ENCODE measurements at regions not wholly inside any gene's neighbourhood (a gene's known extent, or its start where the extent isn't known, plus 50 kb on each side); places are given as distances from the start of the nearest gene placed in this dataset.

DNA sequence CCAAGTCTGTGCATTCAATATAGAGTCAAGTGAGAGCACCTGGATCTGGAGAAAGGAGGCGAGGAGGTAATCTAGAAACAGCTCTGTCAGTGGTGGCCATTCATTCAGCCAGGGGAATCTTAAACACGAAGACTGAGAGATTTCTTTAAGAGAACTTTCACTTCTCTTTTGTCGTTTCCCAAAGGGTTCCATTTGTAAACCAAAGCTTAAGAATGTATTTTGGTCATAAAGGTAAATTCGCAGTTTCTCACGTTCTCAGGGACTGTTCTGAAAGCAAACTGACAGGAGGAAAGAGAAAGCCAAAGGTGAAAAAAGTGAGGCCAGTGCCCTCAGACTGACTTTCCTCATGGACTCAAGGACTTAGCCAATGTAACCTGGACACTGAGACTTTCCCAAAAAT lies 513.5 kb downstream of the CMPK2 start:
- DNase-seq (ENCODE audit: low read depth in 2 of 2): no peak

DNA sequence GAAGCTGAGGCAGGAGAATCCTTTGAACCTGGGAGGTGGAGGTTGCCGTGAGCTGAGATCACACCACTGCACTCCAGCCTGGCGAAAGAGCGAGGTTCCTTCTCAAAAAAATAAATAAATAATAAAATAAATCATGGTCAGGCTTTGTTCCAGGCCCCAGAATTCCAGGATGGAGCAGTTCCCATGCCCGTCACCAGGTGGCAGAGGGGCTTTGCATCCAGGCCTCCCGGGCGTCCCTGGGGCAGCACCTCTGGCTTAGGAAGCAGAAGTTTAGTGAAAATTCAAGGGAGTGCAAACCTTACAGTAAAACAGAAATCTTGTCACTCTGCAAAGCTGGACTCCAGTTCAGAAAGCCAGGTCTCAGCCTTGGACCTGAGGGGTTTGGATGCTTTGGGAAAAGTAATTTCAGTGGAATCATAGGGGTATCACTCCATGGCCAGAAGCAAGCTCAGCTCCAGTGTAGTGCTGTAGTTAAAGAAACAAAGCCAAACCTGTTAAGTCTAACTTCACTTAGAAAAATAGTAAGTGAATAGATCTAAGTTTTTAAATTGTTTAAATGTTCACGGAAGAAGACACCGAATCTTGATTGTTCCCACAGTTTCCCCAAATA lies 512.7 kb downstream of the CMPK2 start:
- no peak for DNase-seq (ENCODE audit: low read depth in 2 of 2)

DNA sequence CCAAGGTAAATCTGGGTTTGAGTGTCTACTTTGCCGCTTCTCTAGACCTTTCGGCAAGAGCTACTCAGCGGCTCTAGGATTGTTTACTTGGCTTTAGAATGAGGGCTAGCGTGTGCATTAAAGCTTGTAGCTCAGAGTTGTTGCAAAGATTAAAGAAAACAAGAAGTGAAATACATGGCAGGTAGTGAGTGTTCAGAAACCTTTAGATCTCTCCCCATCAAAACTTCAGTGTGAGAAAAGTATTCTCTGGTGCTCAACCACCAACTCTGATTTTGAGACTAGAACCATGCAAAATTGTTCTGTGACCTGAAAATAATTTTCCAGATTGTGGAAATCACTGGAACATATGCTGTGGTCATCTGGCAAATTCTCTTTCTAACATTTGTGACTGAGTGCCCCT lies 512.0 kb downstream of the CMPK2 start:
- DNase-seq (ENCODE audit: low read depth in 2 of 2): no peak

DNA sequence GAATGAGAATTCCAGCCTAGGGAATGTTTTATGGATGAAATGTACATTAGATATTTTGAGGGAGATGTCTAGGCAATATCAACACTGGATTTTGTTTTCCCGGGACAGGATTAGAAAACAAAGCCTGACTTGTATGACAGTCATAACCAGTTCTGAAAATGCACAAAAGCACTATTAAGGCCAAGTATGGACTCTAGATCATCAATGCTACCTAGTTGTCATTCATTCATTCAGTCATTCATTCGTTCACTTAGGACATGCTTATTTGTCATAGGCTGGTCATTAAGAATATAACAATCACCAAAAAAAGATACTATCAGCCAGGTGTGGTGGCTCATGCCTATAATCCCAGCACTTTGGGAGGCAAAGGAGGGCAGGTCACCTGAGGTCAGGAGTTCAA lies 511.2 kb downstream of the CMPK2 start:
- no peak for DNase-seq (ENCODE audit: low read depth in 2 of 2)

DNA sequence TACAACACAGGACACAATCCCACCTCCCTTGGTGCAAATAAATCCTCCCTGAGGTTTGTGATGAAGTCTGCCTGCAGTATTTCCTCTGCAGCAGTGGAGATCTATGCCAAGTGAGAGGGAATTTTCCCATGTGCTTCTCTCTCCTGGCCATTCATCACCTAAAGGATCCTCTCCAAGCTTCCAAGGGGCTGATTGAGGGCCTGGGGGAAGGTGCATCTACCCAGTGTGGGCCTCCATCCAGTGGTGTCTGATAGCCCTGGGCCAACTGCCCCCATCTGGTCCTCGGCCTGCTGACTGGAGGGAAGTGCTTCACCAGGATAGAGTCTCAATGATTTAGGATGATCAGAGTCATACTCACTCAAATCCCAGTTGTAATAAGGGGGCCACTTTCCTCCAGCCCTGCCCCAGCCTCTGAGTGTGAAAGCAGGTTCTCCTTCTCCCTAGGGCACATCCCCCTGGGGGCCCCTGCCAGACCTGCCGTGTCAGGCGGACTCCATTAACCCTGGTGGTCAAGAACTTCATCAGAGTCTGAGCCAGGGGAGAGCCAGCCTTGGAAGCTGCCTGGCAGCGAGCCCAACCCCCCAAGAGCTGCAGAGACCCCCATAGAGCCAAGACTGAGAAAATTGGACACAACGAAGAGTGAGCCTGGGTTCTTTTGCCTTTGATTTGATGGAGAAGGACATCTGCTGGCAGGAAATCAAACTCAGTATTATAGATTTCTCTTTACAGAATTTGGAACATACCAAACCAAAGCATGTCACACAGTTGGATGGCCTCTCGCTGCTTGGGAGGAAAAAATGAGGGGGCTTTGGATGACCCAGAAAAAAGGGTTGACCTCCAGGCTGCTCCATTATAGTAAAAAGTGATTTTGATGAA lies 509.6 kb downstream of the CMPK2 start:
- no peak for DNase-seq (ENCODE audit: low read depth in 2 of 2)

DNA sequence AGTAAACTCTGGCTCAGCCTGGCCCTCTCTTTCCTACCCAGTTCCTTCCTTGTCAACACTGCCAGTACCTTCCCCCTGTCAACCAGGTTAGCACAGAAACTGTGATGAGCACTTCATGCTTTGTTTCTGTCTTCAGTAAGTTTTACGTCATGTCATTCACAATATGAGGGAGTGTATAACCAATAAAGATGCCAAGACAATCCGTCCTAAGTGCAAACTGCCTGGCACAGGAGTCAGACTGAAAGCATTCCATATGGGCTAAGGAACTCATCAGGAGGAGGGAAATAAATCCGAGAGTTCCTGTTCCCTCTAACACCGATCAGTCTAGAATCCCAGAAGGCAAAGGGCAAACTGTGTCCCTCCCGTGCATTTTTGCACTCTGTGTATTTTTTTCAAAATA lies 507.2 kb downstream of the CMPK2 start:
- DNase-seq (ENCODE audit: low read depth in 2 of 2): no peak

DNA sequence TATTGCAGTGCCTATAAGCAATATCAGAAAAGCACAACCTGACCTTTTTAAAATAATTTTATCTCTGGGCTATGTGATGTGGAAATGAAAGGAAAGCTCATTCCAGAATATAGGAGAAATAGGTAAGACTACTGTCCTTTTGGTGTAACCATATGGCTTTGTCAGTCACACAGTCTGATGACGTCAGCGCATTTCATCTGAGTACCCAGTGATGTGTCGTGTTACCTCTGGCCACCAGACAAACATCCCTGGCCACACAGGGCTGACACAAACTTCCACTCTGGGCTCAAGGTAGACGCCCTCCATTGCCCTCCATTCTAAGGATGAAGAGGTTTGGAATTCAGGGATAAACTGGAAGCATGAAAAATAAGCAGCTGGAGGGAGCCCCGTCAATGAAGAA lies 506.7 kb downstream of the CMPK2 start:
- no peak for DNase-seq (ENCODE audit: low read depth in 2 of 2)

DNA sequence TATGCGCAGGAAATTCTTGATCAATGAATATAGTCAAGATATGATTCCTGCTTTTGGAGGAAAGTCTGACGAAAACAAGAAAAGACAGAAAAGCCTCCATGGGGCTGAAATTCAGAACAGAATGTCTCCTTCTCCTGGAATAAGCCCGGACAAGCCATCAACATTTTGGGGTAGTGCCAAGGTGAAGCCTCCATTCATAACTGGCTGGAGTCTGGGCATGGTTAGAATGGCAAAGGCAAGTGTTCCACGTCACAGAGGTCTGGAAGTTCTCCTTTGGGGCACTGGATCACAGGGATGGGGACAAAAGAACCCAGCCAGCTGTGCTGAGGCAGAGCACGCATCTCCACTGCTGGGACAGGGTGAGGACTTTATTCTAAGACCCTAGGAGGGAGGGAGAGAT lies 505.7 kb downstream of the CMPK2 start:
- no peak for DNase-seq (ENCODE audit: low read depth in 2 of 2)

DNA sequence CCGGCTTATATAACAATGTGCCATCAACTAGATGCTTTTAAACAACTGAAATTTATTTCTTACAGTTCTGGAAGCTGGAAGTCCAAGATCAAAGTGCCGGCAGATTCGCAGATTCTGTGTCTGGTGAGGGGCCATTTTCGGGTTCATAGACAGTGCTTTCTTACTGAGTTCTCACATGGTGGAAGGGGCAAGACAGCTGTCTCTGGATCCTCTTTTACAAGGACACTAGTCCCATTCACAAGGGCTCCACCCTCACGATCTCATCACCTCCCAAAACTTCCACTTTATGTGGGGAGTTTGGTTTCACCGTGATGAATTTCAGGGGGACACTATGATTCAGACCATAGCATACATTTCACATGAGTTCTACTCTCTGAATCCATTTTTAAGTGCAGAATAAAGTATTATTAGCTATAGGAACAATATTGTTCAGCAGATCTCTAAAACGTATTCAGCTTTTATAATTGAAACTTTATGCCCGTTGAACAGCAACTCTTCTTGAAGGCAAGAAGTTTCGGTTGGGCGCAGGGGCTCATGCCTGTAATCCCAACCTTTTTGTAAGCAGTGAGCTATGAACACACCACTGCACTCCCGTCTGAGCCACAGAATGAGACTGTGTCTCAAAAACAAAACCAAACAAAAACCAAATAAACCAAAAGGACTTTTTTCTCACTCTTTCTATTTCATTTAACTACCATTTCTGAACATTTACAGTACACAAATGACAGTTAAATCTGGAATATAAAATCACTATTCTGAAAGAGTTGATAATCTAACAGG lies 502.8 kb downstream of the CMPK2 start:
- no peak for DNase-seq (ENCODE audit: low read depth in 2 of 2)

DNA sequence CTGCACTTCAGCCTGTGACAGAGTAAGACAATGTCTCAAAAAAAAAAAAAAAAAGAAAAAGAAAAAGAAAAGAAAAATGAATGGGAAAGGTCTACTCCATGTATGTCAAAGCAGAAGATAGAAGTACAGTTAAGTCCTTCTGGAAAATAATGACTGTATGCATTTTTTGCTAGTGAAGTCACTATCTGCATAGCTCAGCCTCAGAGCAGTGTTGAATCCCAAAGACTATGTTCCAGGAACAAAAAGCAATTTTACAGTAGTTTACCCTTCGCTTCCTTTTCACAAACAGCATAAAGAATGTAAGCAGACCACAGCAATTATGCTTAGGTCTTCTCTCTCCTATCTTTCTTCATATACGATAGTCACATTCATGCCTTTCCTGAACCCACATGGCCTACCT lies 497.4 kb downstream of the CMPK2 start:
- no peak for DNase-seq (ENCODE audit: low read depth in 2 of 2)

DNA sequence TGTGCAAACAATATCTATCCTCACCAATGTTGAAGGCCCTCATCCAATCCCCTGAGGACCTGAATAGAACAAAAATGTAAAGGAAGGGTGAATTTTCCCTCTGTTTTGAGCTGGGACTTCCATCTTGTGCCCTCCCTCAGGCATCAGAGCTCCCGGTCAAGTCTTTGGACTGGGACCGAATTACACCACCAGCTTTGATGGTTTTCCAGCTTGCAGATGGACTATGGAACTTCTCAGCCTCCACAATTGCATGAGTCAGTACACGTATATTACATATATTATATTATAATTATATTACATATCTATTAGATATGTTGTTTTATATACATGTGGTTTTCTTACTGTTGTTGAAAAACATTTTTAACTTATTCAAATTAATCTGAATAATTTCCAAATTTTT lies 496.4 kb downstream of the CMPK2 start:
- DNase-seq (ENCODE audit: low read depth in 2 of 2): no peak

DNA sequence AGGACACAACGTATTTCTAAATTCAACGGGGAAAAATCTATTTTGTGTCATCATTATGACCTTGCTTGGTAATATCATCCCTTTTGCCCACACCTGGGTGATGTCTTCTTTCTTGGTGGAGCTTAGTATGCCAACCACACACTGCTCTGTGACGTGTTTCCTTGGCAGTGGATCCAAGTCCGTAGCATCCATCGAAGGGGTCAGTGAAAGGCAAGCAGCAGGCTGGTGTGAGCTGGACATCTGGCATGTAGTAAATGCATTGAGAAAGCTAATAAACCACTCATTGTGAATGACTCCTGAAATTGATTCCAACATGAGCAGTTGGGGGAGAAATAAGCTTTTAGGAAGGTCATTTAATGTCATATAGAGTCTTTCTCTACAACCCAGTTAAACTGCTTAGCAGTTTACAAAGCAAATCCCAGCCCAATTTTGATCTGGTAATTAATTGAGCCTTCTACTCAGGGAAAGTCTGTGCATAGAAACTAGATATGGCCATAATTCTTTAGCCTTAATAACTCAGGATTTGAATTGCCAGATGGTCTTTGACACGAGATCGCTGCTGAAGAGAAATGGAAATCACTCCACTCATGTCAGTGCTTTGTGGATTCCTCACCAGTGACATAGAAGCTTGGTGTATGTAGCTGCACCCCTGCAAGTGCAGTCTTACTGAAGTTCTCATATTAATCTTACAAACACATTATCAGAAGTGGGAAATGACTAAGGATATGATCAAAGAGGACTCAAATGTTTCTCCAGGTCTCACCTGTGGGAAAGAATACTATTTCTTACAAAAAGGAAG lies 494.8 kb downstream of the CMPK2 start:
- DNase-seq (ENCODE audit: low read depth in 2 of 2): no peak

DNA sequence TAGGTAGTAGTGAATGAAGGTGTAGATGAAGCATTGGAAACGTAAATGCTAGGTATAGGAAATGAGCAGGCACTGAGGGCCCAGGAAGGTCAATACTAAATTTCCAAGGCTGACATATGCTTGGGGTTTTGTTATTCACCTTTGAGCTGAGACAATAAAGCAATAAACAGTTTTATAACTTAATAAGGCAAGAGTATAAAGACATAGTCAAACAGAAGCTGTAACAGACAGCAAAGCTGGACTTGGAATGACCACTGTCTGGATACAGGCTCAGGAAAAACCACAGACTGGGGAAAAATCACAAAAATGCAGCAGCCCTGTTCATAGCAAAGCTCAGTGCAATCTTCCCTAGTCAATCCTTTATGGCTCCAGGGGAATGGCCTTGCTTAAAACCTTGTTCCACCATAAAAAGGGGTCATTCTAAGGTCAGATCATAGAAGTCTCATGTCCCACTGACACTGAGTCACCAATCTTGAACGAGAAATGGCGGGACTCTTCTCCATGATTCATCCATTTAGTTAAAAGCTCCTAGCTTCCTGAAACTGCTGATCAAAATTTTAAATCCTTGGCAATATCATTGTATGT lies 493.3 kb downstream of the CMPK2 start:
- no peak for DNase-seq (ENCODE audit: low read depth in 2 of 2)

DNA sequence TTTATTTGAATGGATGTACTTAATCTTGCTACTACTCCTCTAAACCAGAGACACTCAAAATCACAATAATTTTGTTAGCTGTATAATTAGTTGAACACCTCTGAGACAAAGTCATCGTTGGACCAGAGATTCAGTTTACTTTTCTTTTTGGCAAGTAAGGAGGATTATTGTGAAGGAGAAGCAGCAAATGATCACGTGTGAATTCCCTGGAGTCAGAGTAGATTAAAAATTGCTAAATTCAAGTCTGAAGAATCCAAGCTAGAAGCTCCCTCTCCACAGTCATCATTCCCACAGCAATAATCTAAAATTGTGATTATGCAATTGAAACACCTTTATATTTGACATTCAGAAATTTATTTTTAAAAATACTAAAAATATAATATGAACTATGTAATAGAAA lies 484.4 kb downstream of the CMPK2 start:
- no peak for DNase-seq (ENCODE audit: low read depth in 2 of 2)

DNA sequence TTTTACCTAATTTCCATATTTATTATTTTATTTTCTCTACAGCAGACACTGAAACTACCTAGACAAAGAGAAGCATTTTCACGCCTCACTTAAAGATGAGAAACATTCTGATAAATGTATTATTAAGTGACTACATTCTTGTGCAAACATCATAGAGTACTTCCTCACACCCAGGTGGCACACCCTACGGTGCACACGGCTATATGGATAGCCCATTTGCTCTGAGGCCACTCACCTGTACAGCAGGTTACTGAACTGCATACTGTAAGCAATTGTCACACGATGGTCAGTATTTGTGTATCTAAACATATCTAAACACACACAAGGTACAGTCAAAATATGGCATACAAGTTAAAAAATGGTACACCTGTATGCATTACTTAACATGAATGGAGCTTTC lies 481.4 kb downstream of the CMPK2 start:
- no peak for DNase-seq (ENCODE audit: low read depth in 2 of 2)

DNA sequence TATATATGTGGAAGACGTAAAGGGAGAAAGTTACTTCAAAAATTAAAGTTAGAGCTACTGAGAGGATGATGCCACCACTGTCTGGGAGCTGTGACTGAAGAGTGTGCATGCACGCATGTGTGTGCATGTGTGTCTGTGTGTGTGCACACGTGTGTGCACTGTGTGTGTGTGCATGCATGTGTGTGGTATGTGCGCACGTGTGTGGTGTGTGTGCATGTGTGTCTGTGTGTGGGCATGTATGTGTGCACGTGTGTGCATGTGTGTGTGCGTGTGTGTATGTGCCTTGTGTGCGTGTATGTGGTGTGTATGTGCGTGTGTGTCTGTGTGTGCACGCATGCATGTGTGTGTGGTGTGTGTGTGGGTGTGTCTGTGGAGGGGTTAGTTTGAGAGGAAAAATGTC lies 473.4 kb downstream of the CMPK2 start:
- no peak for DNase-seq (ENCODE audit: low read depth in 2 of 2)

DNA sequence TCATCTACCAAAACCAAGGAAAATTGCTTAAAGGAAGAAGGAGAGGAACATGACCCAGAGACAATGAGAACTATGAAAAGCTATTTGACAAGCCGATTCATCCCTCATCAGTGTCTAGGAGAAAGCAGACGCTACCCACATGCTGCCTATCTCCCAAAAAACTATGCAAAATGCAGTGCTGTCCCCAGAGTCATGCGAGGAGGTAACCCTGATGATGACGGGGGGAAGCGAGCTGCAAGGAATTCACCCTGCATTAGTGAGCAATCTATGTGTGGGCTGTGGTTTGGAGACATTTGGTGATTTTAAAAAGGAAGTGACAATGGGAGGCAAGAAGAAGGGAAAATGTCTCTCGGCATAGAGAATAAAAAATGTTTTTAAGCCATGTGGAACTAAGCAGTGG lies 472.7 kb downstream of the CMPK2 start:
- DNase-seq (ENCODE audit: low read depth in 2 of 2): no peak

DNA sequence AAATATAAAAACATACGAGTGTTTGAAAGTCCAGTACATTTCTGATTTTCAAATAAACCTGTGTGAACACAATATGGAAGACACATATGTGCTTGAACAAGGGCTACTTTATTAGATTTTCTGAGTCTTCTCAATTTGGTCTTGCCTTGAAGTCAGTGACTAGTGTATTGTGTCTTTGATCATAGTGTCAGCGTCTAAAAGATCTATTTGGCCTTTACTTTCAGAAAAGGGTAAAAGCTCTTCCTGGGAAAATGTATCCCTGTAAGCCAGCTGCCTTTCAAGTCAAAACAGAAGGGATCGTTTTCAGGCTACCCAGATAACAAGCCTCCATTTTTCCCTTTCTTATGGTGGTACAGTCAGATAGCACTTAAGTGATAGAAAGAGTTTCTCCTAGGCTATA lies 471.9 kb downstream of the CMPK2 start:
- no peak for DNase-seq (ENCODE audit: low read depth in 2 of 2)

DNA sequence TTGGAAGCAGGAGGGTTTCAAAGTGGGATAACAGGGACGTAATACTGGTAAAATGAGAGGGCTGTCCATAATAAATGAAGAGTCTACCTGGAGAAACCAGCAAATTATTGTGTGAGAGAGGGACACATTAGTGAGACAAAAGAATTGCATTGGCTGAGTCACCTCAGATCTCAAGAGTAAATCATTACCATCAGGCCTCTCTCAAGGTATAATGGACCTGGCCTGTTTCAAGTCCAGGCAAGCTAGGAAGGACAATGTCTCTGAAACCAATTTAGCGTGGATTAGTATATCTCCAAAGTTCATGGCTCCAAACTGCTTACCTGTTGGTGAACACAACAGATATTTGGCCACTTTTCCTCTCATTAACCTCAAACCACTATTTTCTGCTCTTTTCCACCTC lies 471.4 kb downstream of the CMPK2 start:
- DNase-seq (ENCODE audit: low read depth in 2 of 2): no peak

DNA sequence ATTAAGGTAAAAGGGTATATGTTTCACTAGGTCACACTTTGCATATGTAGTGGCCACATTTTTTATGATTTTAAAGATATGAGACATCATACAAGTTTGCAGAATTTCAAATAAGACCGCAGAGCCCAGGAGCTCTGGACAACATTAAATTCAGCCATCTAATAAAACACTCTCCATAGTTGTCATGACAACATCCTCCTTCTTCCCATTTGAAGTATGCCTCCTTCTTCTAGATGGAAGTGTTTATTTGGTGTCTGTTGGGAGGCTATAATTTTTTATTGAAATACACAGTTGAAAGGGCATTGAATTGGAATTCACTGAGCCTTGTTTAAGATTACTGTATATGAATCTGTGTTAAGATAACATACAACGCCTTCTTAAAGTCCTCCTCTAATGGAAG lies 467.3 kb downstream of the CMPK2 start:
- DNase-seq (ENCODE audit: low read depth in 2 of 2): no peak

DNA sequence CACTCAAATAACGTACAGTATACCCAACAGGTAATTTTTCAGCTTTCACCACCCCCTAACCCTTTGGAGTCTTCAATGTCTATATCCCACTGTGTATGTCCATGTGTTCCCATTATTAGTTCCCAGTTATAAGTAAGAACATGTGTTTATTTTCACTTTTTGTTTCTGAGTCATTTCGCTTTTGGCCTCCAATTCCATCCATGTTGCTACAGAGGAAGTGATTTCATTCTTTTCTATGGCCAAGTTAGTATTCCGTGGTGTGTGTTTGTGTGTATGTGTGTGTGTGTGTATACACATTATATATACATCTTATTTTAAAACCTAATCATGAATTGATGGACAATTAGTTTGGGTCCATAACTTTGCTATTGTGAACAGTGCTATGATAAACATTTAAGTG lies 464.4 kb downstream of the CMPK2 start:
- DNase-seq (ENCODE audit: low read depth in 2 of 2): no peak

DNA sequence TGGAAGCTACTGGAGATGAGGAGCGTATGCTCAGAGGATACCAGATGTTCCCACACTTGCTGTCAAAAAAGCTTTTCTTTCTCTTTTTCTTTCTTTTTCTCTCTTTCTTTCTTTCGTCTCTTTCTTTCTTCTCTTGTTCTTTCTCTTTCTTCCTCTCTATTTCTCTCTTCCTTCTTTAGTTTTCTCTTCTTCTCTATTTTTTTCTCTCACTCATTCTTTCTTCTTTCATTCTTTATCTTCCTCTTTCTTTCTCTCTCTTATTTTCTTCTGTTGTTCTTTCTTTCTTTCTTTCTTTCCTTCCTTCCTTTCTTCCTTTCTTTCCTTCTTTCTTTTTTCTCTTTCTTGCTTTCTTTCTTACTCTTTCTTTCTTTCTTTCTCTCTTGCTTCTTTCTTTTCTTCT lies 457.6 kb downstream of the CMPK2 start:
- DNase-seq (ENCODE audit: low read depth in 2 of 2): no peak
